ENCODE measurements at regions not wholly inside any gene's neighbourhood (a gene's known extent, or its start where the extent isn't known, plus 50 kb on each side); places are given as distances from the start of the nearest gene placed in this dataset.

- no peak for DNase-seq (ENCODE audit: low spot score)
Measured at GRCh38 chr6:43984442-43985321, 142.6 kb downstream of the MRPL14 start.

- no peak for DNase-seq (ENCODE audit: low spot score)
Measured at GRCh38 chr6:43983632-43984031, 143.6 kb downstream of the MRPL14 start.

- DNase-seq (ENCODE audit: low spot score): no peak
Measured at GRCh38 chr6:43983191-43983590, 144.1 kb downstream of the MRPL14 start.

DNA sequence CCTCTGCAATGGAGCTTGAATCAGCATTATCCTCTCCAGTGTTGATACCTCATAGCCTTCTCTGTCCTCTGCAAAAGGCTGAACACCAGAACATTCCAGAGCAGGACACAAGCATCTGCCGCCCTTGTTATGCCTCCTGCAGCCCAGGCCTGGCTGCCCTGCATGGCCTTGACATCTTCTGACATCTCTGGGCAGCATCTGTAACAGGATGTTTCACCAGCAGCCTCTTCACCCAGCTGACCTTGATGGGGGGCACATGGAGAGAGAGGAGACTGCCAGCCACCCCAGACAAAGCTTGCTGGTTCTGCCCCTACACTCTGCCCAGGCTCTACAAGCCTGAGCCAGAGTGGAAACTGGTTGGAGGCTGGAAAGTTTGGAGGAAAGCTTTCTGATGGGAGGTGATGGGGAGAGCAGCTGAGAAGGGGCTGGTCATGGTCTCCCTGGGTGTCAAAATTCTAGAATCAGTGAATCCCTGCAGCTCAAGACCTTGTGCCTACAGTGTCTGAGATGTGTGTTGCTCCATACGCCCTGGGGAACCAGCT, 145.1 kb downstream of the MRPL14 start:
- no peak for DNase-seq (ENCODE audit: low spot score)

DNA sequence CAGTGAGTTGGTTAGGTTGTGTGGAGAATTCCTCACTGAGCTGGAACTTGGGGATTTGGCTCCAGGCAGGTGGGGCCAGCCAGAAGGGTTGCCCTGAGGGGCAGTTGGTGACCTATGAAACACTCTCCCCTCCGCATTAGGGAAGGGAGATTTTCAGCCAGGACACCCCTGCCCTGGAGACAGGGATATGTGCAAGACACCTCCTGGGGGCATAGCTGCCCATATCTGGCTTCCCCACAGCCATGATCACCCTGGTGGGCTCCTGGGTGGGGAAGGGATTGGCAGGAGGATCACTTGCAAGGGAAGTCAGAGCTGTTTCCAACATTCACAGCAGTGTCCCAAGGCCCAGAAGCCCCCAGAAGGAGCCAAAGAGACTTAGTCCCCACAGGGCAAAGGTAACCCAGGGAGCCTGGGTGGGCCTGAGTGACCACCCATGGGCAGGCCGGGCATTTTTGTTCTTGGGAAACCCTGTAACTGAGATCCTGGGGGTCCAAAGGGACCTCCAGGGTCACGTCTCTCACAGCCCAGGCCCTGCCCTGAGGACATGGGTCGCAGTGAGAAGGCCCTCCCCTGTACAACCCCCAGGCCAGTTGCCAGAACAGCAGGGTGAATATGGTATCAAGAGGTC, 145.8 kb downstream of the MRPL14 start:
- DNase-seq (ENCODE audit: low spot score): no peak

DNA sequence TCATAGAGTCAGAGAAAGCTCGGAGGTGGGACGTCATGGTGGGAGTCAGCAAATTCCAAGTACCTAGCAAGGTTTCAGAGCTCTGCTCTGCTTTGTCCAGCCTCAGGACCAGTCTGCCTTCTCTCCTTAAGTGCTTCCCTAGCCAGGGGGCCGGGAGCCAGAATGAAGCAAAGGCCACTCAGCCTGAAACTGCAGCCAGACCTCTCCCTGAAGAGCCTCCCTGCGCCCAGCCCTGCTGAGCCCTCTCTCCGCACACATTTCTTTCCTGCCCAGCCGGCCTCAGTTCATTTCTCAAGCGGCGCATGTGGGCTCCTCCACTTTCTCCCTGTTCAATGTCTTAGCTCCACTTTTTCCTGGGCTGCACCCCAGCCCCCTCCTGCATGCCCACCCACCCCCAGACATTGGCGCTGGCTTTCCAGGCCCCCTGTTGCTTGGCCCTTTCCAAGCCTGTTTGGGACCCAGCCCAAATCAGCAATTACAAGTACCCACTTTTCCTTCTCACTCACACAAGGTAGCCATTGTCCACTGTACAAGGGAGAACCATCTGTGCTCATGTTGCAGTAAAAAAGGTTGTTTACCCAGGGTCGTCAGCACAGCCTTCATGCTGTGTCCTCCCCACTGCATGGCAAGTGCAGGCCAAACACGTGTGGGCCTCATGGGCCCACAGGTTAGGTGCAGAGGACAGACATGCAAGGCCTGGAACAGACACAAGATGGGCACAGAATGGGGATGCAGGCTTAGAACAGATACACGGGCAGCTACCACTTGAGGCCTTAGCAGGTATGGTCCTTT, 147.1 kb downstream of the MRPL14 start:
- no peak for DNase-seq (ENCODE audit: low spot score)

DNA sequence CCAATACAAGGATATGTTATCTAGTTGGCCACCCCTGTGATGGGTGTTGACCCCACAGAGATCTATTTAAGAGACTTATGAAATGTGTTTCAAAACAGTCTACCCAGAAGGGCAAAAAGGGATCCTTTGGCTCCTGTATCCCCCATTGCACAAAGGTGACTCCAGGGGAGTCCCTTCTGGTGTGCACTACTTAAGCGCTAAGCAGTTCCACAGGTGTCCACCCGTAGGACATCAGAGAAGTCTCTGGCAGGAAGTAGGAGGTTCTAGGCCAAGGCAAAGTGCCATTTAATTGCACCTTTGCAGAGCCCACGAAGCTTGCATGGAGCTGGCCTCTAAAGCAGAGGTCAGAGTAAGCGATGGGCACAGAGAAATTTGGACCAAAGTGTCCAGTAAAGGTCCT, 147.7 kb downstream of the MRPL14 start:
- DNase-seq (ENCODE audit: low spot score): no peak

GRCh38 chr6:43978473-43979346, 148.5 kb downstream of the MRPL14 start:
- DNase-seq (ENCODE audit: low spot score): no peak

- no peak for DNase-seq (ENCODE audit: low spot score)
Measured at GRCh38 chr6:43977404-43978111, 149.7 kb downstream of the MRPL14 start.

DNA sequence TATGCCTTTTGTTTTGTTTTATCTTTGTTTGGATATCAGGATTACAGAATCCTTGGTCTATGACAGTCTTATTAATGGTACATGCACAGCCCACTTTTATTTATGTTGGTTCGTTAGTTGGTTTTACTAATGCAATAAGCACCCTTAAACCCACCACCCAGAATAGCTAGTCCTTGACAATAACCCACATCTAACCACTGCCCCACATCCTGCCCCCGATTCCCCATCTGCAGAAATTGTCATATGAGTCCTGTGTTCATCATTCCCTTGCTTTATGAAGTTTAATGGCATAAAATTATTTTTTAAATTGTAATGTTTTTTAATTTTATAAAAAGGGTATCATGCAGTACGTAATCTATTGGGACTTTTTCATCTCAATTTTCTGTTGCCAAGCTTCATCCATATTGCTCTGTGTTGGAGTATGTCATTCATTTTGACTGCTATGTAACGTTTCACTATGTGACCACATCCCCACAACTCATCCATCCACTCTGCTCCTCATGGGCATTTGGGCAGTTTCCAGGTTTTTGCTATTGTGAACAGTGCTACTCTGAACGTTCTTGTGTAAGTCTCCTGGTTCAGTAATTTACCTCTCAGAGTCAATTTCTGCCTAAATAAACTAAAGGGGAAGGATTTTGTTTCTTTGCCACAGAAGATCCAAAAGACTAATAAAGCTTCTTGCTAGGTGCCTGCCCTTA, 150.4 kb downstream of the MRPL14 start:
- DNase-seq (ENCODE audit: low spot score): no peak

- no peak for DNase-seq (ENCODE audit: low spot score)
Measured at GRCh38 chr6:43974643-43975230, 152.5 kb downstream of the MRPL14 start.

GRCh38 chr6:43973357-43973756, 153.9 kb downstream of the MRPL14 start:
- no peak for DNase-seq (ENCODE audit: low spot score)

DNA sequence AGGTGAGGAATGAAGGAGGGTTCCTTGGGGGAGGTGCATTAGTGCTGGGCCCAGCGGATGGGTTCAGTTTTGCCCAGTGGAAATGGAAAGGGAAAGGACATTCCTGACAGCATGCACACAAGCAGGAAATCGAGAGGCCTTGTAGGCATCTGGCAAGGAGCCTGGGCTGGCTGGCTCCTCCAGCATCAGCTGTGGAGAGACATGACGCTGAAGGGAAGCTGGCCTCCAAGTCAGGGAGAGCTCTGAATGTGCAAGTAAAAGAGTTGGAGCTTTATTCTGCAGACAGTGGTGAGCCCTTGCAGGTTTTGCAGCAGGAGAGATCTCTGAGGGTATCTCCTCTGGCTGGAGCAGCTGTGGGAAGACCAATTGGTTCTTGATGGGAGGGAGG, 154.3 kb downstream of the MRPL14 start:
- DNase-seq (ENCODE audit: low spot score): no peak

GRCh38 chr6:43972179-43972912, 154.9 kb downstream of the MRPL14 start:
- DNase-seq (ENCODE audit: low spot score): no peak

DNA sequence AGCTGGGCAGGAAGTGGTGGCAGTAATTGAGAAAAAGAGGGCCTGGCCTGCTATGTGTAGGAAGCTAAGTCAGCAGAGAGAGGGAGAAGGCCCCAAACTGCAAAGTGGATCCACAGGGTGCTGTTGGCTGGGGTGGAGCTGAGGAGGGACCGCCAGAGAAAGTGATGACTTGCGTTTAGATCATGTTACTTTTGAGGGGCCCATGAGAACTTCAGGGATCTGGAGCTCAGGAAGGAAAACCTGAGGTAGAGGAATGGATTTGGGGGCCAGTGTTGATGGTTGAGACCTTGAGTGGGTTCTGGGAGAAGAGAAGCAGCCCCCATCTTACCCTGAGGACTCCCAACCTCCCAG, 155.5 kb downstream of the MRPL14 start:
- DNase-seq (ENCODE audit: low spot score): no peak

DNA sequence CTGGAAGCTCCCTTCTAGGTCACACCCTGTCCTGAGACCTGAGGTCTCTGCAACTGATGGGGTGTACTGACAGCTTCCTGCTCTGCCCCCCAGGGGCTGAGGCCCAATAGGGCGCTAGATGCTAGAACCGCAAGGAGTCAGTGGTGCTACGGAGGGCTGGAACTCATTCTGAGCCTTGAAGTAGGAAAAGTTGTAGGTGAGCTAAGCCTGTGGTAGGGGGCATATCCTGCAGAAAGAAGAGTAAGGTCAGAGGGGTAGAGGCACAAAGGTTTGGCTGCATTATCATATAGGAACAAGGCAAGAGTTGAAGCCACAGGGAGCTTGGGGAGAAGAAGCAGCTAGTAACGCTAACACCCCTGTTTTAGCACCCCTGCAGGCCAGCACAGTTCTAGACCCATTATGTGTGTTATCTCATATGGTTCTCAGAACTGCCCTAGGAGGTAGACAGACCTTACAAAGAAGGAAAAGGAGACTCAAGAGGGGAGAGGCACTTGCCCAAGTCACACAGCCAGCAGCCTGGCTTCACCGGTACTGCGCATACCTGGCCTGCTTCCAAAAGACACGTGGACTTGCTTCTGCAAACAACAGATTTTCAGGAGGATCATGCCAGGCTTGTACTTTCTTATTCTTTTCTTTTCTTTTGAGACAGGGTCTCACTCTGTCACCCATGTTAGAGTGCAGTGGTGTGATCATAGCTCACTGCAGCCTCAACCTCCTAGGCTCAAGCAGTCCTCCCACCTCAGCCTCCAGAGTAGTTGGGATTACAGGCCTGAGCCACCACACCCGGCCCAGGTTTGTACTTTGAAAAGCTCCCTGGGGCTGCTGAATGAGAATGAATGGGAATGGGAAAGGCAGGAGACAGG, 156.1 kb downstream of the MRPL14 start:
- peak; percentile 50 for DNase-seq (ENCODE audit: low spot score)

GRCh38 chr6:43970068-43970912, 157.0 kb downstream of the MRPL14 start:
- no peak for DNase-seq (ENCODE audit: low spot score)

All from HT-29 (cell line).